Upper lobe of right lung (tissue), 1 donor: ENCODE measurements at regions not wholly inside any gene's neighbourhood (a gene's known extent, or its start where the extent isn't known, plus 50 kb on each side); places are given as distances from the start of the nearest gene placed in this dataset.

Source experiments
- ATAC-seq: fragments of 200-7000 bp; cut with Tn5 transposase; one replicate; pipeline ENCODE4 v1.9.1; 2020; ENCODE audit warnings: mild to moderate bottlenecking, moderate library complexity
- DNase-seq: peaks from one replicate; pipeline ENCODE4 v3.0.0-alpha.2; 2020
- H3K27ac ChIP-seq: fragments of 200-600 bp; one replicate; pipeline ENCODE4 v1.8.0; 2022
- H3K27me3 ChIP-seq: fragments of 200-600 bp; one replicate; pipeline ENCODE4 v1.8.0; 2022; ENCODE audit warnings: mild to moderate bottlenecking
- H3K36me3 ChIP-seq: fragments of 200-600 bp; one replicate; pipeline ENCODE4 v1.8.0; 2022
- H3K4me1 ChIP-seq: fragments of 200-600 bp; one replicate; pipeline ENCODE4 v1.8.0; 2022
- H3K4me3 ChIP-seq: fragments of 200-600 bp; one replicate; pipeline ENCODE4 v1.8.0; 2022; ENCODE audit warnings: mild to moderate bottlenecking
- H3K9me3 ChIP-seq: fragments of 200-600 bp; one replicate; pipeline ENCODE4 v1.8.0; 2022
- intact Hi-C: fragments of 100-400 bp; cut with DNase I; formaldehyde crosslinking; loops from one replicate; pipeline ENCODE4 v1.11.0; 2022
- TF ChIP-seq, protein P1 (sequence below): fragments of 200-600 bp; IDR thresholded peaks from one replicate; pipeline ENCODE4 v1.8.0; 2022; ENCODE audit warnings: antibody characterized with exemption
- donor health status: DM: no; HTN: yes; CAD: no; lungs with severe emphysema.

DNA sequence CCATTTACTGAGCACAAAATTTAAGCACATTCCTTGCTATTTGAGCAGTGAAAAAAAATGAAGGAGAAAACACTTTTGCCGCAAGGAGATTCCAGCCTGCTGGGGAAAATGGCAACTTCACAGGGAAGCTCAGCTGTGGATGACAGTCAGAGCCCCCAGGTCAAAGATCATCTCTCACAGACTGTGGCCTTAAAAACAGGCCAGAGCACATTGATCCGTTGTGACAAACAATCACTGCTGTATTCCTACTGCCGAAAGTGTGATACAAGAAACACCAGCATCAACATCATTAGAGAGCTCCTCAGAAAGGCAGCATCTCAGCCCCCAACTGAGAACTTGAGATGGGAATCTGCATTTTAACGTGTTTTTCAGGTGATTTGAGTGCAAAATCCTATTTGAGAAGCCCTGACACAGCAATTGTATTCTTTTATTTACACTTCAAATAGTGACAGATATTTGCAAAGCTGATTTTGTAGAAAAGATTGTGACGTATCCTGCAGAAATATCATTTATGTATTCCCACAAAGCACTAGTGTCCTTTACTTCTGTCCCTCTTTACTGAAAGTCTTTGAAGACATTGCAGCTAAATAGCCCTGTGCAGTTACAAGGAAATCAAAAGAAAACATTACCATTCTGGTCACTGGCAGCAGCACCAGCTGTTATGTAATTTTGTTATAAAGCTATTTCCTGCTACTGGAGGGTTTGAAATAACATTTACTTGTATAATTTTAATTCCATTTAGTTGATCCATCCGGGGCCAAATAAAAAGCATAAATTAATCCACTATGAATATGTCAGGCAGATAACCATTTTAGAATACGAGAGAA lies 652.0 kb downstream of the LIG4 start:
- DNase-seq = no peak
- H3K9me3 ChIP-seq = no peaks in the 10 kb centered on the region
- TF ChIP-seq, protein P1, sequence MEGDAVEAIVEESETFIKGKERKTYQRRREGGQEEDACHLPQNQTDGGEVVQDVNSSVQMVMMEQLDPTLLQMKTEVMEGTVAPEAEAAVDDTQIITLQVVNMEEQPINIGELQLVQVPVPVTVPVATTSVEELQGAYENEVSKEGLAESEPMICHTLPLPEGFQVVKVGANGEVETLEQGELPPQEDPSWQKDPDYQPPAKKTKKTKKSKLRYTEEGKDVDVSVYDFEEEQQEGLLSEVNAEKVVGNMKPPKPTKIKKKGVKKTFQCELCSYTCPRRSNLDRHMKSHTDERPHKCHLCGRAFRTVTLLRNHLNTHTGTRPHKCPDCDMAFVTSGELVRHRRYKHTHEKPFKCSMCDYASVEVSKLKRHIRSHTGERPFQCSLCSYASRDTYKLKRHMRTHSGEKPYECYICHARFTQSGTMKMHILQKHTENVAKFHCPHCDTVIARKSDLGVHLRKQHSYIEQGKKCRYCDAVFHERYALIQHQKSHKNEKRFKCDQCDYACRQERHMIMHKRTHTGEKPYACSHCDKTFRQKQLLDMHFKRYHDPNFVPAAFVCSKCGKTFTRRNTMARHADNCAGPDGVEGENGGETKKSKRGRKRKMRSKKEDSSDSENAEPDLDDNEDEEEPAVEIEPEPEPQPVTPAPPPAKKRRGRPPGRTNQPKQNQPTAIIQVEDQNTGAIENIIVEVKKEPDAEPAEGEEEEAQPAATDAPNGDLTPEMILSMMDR = no peak
- H3K27me3 ChIP-seq = no peaks in the 10 kb centered on the region
- H3K4me1 ChIP-seq = no peaks in the 10 kb centered on the region
- no peak overlapping the region for H3K4me3 ChIP-seq
- no peaks in the 10 kb centered on the region for H3K36me3 ChIP-seq
- intact Hi-C loops = no loop called here
- no peak for ATAC-seq
- H3K27ac ChIP-seq = no peak overlapping the region

DNA sequence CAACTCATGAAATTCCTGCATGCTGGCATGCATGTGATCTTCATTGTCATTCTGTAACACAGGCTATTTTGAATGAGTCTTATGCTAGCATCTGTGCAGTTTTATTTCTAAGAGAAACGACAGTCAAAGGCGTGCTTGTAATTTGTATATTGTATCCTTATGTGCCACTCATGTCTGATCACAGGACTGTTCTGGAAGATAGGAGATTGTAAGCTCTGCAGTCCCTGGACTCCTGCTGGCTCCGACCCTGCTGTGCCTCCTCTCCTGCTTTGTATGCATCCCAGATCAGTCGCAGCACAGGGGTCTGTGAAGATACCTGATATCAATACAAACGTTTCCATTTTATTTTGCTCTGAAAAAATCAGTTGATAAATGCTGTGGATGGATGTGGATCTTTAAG lies 653.1 kb downstream of the LIG4 start:
- TF ChIP-seq, protein P1 = no peak
- Histone ChIP-seq H3K4me1 (no peaks in the 10 kb centered on the region), H3K4me3 (no peak overlapping the region), H3K9me3 (no peaks in the 10 kb centered on the region), H3K27ac (no peak overlapping the region), H3K27me3 (no peaks in the 10 kb centered on the region), H3K36me3 (no peaks in the 10 kb centered on the region)
- intact Hi-C loops = no loop called here
- ATAC-seq = no peak
- no peak for DNase-seq

DNA sequence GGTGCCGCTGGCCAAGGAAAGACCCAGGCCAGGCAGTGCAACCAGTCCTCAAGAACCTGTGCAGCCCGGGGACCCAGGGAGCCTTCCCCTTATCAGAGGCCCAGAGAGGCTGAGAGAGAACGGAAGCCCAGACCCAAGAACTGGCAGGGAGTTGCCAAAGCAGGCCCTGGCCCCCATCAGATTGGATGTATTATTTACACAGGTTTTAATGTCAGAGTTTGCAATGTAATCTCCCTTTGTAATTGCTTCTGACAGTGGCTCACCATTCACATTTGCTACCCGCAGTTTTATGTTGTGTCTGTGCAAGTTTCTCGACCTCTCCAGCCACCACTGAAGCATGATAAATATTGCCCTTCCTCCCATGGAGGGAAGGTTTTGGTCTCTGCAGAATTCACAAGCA lies 660.9 kb downstream of the LIG4 start:
- Histone ChIP-seq H3K4me3 (no peak overlapping the region), H3K4me1 (no peaks in the 10 kb centered on the region), H3K9me3 (no peaks in the 10 kb centered on the region), H3K36me3 (no peaks in the 10 kb centered on the region), H3K27me3 (no peaks in the 10 kb centered on the region), H3K27ac (no peak overlapping the region)
- DNase-seq = no peak
- intact Hi-C loops = no loop called here
- TF ChIP-seq, protein P1 = no peak
- ATAC-seq = peak; percentile 13

DNA sequence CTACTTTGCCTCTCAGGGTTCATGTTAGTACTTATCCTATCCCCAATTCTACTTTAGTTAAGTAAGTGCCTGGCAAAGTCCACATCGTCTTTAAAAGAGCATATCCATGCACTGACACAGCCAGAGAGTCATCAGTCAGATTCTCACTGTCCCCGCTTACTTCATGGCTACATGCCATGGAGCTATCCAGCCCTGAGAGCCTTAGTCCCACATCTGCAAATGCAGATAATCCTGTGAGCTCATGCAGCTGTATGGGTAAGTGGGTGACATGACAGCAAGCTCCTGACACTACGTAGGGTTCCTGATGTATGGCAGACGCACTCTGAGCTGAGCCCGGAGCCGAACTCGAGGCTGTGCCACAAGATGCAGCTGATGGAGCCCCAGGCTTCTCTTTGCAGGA lies 661.5 kb downstream of the LIG4 start:
- Histone ChIP-seq H3K4me1 (no peaks in the 10 kb centered on the region), H3K9me3 (no peaks in the 10 kb centered on the region), H3K4me3 (no peak overlapping the region), H3K27me3 (no peaks in the 10 kb centered on the region), H3K27ac (no peak overlapping the region), H3K36me3 (no peaks in the 10 kb centered on the region)
- no peak for ATAC-seq
- DNase-seq = no peak
- TF ChIP-seq, protein P1 = no peak
- intact Hi-C loops = no loop called here

DNA sequence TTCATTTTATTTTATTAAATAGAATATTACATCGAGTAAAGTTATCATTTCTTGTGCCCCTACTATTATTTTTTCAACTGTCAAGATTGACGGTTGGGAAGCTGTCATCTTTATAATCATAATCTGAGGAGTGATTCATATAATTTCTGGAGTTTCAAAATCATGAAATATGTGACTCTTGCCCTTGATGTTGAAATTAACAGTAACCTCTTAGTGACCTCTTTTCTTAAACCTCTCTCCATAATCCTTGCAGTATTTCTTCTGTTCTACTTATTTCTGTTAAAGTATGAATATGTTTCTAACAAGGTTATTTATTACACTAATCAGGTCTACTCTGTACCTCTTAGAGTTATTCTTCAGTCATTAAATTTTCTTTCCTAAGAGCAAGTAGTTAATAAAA lies 663.8 kb downstream of the LIG4 start:
- no peak for DNase-seq
- Histone ChIP-seq H3K27ac (no peak overlapping the region), H3K4me3 (no peak overlapping the region), H3K9me3 (no peaks in the 10 kb centered on the region), H3K27me3 (no peaks in the 10 kb centered on the region), H3K36me3 (no peaks in the 10 kb centered on the region), H3K4me1 (no peaks in the 10 kb centered on the region)
- intact Hi-C loops = no loop called here
- no peak for ATAC-seq
- TF ChIP-seq, protein P1 = no peak

DNA sequence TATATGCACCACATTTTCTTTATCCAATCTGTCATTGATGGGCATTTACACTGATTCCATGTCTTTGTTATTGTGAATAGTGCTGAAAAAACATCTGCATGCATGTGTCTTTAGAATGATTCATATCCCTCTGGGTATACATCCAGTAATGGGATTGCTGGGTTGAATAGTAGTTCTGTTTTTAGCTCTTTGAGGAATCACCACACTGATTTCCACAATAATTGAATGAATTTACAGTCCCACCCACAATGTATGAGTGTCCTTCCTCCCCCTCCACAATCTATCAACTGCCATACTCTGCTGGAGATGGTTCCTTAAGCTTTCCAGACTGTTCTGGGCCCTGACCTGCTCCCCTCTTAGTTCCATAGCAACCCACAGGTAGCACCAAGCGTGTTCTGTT lies 667.0 kb downstream of the LIG4 start:
- H3K9me3 ChIP-seq = no peaks in the 10 kb centered on the region
- intact Hi-C loops = no loop called here
- H3K27ac ChIP-seq = no peak overlapping the region
- H3K36me3 ChIP-seq = no peaks in the 10 kb centered on the region
- H3K4me1 ChIP-seq = no peaks in the 10 kb centered on the region
- H3K27me3 ChIP-seq = no peaks in the 10 kb centered on the region
- TF ChIP-seq, protein P1 = no peak
- ATAC-seq = no peak
- H3K4me3 ChIP-seq = no peak overlapping the region
- no peak for DNase-seq
